Neural crest cell (in vitro differentiated cells): ENCODE measurements at regions not wholly inside any gene's neighbourhood (a gene's known extent, or its start where the extent isn't known, plus 50 kb on each side); places are given as distances from the start of the nearest gene placed in this dataset.

Source experiments
- DNase-seq: peaks from one replicate; pipeline ENCODE4 v3.0.0; 2021; ENCODE audit warnings: low read depth, mixed read lengths, low spot score
- H3K27ac Mint-ChIP-seq: one replicate; pipeline ENCODE4 v1.8.0; 2021; ENCODE audit warnings: mild to moderate bottlenecking, mixed read lengths; ENCODE audit not compliant: unreplicated experiment
- H3K27me3 Mint-ChIP-seq: 2 replicates; pipeline ENCODE4 v1.8.0; 2021; ENCODE audit warnings: low read depth, mild to moderate bottlenecking, mixed read lengths
- H3K36me3 Mint-ChIP-seq: 2 replicates; pipeline ENCODE4 v1.8.0; 2021; ENCODE audit warnings: low read depth, mild to moderate bottlenecking, mixed read lengths
- H3K4me1 Mint-ChIP-seq: 2 replicates; pipeline ENCODE4 v1.8.0; 2021; ENCODE audit warnings: mixed read lengths
- H3K4me3 Mint-ChIP-seq: one replicate; pipeline ENCODE4 v1.8.0; 2021; ENCODE audit warnings: mild to moderate bottlenecking, mixed read lengths
- H3K9me3 Mint-ChIP-seq: 2 replicates; pipeline ENCODE4 v1.8.0; 2021; ENCODE audit warnings: mixed read lengths
- TF ChIP-seq, protein P1 (sequence below): fragments of 200-600 bp; sonication (generic); conservative IDR thresholded peaks from 2 replicates; pipeline ENCODE4 v1.5.0; 2021; ENCODE audit warnings: antibody characterized with exemption, mild to moderate bottlenecking

GRCh38 chr1:219773110-219773509 is 155.2 kb downstream of the SLC30A10 start:
- Mint-ChIP-seq H3K4me1 (peaks cover 29% of the 10 kb centered on the region), H3K4me3 (no peak overlapping the region), H3K27me3 (no peaks in the 10 kb centered on the region), H3K27ac (peak overlapping the region; percentile 30), H3K36me3 (peaks cover 21% of the 10 kb centered on the region), H3K9me3 (peaks cover 24% of the 10 kb centered on the region)
- DNase-seq: no peak
- TF ChIP-seq, protein P1, sequence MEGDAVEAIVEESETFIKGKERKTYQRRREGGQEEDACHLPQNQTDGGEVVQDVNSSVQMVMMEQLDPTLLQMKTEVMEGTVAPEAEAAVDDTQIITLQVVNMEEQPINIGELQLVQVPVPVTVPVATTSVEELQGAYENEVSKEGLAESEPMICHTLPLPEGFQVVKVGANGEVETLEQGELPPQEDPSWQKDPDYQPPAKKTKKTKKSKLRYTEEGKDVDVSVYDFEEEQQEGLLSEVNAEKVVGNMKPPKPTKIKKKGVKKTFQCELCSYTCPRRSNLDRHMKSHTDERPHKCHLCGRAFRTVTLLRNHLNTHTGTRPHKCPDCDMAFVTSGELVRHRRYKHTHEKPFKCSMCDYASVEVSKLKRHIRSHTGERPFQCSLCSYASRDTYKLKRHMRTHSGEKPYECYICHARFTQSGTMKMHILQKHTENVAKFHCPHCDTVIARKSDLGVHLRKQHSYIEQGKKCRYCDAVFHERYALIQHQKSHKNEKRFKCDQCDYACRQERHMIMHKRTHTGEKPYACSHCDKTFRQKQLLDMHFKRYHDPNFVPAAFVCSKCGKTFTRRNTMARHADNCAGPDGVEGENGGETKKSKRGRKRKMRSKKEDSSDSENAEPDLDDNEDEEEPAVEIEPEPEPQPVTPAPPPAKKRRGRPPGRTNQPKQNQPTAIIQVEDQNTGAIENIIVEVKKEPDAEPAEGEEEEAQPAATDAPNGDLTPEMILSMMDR: no peak

DNA sequence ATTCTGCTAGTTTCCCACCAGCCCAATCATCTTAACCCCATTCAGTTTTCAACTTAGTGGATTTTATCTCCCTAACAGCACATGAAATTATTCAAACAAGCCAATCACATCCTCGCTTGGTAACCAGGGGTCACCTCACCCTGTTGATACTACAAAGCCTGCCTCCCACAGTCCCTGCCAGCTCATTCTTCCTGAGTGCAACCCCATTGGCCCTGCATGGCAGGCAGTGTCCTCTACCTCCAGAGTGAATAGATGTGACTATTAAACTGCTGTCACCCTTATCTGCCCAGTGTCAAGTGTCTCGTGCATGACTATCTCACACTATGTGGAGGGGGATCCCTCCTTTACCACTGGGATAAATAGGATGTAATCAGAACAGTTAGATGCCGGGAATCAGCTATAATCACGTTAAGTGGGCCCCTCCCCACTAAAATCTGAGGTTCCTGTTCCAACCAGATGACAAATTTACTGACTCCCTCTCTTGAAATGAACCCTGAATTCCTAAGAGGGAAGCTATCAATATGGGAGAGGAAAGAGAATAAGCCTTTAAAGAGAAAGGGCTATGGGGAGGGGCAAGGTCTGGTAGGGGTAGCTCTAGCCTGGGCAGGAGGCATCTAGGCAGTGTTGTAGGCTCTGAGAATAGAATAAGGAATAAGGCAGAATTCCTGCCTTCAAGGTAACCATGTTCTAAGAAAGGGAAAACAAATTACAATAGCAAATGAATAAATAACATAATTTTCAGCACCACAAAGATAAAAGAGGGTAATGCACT is 155.9 kb downstream of the SLC30A10 start:
- Mint-ChIP-seq H3K36me3 (peaks cover 25% of the 10 kb centered on the region), H3K9me3 (peaks cover 24% of the 10 kb centered on the region), H3K4me3 (peak overlapping the region; percentile 26), H3K27me3 (no peaks in the 10 kb centered on the region), H3K27ac (peak overlapping the region; percentile 24), H3K4me1 (peaks cover 29% of the 10 kb centered on the region)
- DNase-seq: no peak
- TF ChIP-seq, protein P1: no peak

DNA sequence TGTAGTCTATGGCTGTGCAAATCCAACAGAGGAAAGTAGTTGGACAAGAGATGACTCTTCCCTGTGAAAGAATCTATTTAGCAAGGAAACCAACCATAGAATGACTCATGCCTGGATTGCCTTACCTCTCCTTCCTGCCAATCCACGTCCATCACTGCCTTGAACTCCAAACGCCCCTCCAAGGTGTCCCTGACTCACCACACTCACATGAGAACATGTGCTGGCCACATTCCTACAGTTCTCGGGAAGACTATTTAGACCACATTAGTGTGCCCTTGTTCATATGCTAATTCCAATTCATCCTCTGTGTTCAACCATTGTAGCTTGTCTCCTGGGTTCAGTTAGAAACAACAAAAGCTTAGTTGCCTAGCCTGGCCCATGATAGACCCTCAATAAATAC is 157.3 kb downstream of the SLC30A10 start:
- peaks cover 36% of the 10 kb centered on the region for H3K36me3 Mint-ChIP-seq
- TF ChIP-seq, protein P1: no peak
- peaks cover 29% of the 10 kb centered on the region for H3K4me1 Mint-ChIP-seq
- no peak overlapping the region for H3K27ac Mint-ChIP-seq
- H3K9me3 Mint-ChIP-seq: peaks cover 27% of the 10 kb centered on the region
- DNase-seq: no peak
- H3K27me3 Mint-ChIP-seq: no peaks in the 10 kb centered on the region
- peak overlapping the region; percentile 7 for H3K4me3 Mint-ChIP-seq

DNA sequence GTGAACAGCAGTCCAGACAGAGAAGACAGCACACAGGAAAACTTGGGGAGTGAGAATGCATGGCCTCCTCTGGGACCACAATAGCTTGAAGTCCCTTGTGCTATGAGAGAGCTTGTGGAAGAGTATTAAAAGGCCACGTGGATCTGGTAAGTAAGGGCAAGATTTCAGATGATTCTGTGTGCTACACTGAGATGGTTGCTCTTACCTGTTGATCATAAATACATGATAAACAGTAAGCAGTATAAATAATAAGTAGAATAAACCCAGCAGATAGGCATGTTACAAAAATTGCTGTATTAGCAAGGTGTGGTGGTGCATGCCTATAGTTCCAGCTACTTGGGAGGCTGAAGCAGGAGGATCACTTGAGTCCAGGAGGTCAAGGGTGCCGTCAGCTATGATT is 150.4 kb upstream of the ZC3H11B start:
- peaks cover 17% of the 10 kb centered on the region for H3K4me1 Mint-ChIP-seq
- H3K4me3 Mint-ChIP-seq: no peak overlapping the region
- TF ChIP-seq, protein P1: no peak
- DNase-seq: no peak
- H3K36me3 Mint-ChIP-seq: peaks cover 25% of the 10 kb centered on the region
- no peak overlapping the region for H3K27ac Mint-ChIP-seq
- peaks cover 5% of the 10 kb centered on the region for H3K9me3 Mint-ChIP-seq
- H3K27me3 Mint-ChIP-seq: no peaks in the 10 kb centered on the region

- peaks cover 28% of the 10 kb centered on the region for H3K4me1 Mint-ChIP-seq
- H3K36me3 Mint-ChIP-seq: peaks cover 10% of the 10 kb centered on the region
These were observed 148.4 kb upstream of the ZC3H11B start for GRCh38 chr1:219761208-219761860.

More at GRCh38 chr1:219761208-219761860, 148.4 kb upstream of the ZC3H11B start:
- H3K27me3 Mint-ChIP-seq: no peaks in the 10 kb centered on the region
- H3K9me3 Mint-ChIP-seq: peaks cover 2% of the 10 kb centered on the region
- no peak for DNase-seq
- H3K27ac Mint-ChIP-seq: no peak overlapping the region
- TF ChIP-seq, protein P1: no peak
- no peak overlapping the region for H3K4me3 Mint-ChIP-seq
